HEK293 (cell line): ENCODE measurements at regions not wholly inside any gene's neighbourhood (a gene's known extent, or its start where the extent isn't known, plus 50 kb on each side); places are given as distances from the start of the nearest gene placed in this dataset.

Experiments
- CTCF ChIA-PET: fragments of 350-600 bp; formaldehyde crosslinking; extraction: SDS; loops from one replicate; lab custom pipeline; 2021; ENCODE audit warnings: antibody characterized with exemption; lab: Yijun Ruan, JAX
- POLR2A ChIA-PET: fragments of 300-600 bp; formaldehyde crosslinking; extraction: SDS; loops from one replicate; lab custom pipeline; 2020; ENCODE audit warnings: antibody characterized with exemption, inconsistent platforms; lab: Yijun Ruan, JAX
- H3K27ac ChIP-seq: fragments of 200-500 bp; sonication (Bioruptor generic); 2 replicates; pipeline ENCODE4 v1.5.1; 2014; ENCODE audit warnings: low read depth, low read length, control low read depth, inconsistent platforms; ENCODE audit errors: extremely low read depth
- H3K36me3 ChIP-seq, 2 experiments: fragments of 200-500 bp in 1 of 2; sonication (Bioruptor generic) in 1 of 2; 1 replicate in 1 of 2; 2 replicates in 1 of 2; pipeline ENCODE4 v1.5.1; 2014 to 2017; ENCODE audit warnings: inconsistent platforms in 2 of 2, low read length in 2 of 2; ENCODE audit not compliant: control insufficient read depth in 2 of 2, insufficient read depth in 1 of 2
- H3K4me1 ChIP-seq: fragments of 200-500 bp; sonication (Bioruptor generic); 2 replicates; pipeline ENCODE4 v1.5.1; 2014; ENCODE audit warnings: mild to moderate bottlenecking, low read length, inconsistent platforms; ENCODE audit not compliant: control insufficient read depth, insufficient read depth
- H3K4me3 ChIP-seq: 2 replicates; pipeline ENCODE4 v1.5.1; 2011; ENCODE audit warnings: low read depth, mild to moderate bottlenecking, control low read depth, low read length, moderate library complexity
- H3K9me3 ChIP-seq: fragments of 200-500 bp; sonication (Bioruptor generic); 2 replicates; pipeline ENCODE4 v1.5.1; 2014; ENCODE audit warnings: low read depth, low read length, inconsistent platforms; ENCODE audit not compliant: control insufficient read depth, insufficient read depth
- GLIS2 ChIP-seq: fragments of 450-650 bp; formaldehyde crosslinking; IDR thresholded peaks from 2 replicates; pipeline ENCODE4 v1.5.1; 2016; ENCODE audit warnings: missing biosample characterization, missing genetic modification characterization
- PRDM1 ChIP-seq: fragments of 450-650 bp; formaldehyde crosslinking; IDR thresholded peaks from 2 replicates; pipeline ENCODE4; 2016; ENCODE audit warnings: missing biosample characterization, missing genetic modification characterization
- SETDB1 ChIP-seq: IDR thresholded peaks from one replicate; pipeline ENCODE4 v1.6.1; 2017; ENCODE audit warnings: mild to moderate bottlenecking, low read length, moderate library complexity, mixed read lengths; ENCODE audit not compliant: insufficient read length
- SP3 ChIP-seq: fragments of 450-650 bp; formaldehyde crosslinking; IDR thresholded peaks from 2 replicates; pipeline ENCODE4 v1.5.1; 2016; ENCODE audit warnings: missing biosample characterization, missing genetic modification characterization
- YY2 ChIP-seq: fragments of 450-650 bp; formaldehyde crosslinking; IDR thresholded peaks from 2 replicates; pipeline ENCODE4 v1.5.1; 2016; ENCODE audit warnings: missing biosample characterization, missing genetic modification characterization
- ZFP3 ChIP-seq: fragments of 450-650 bp; formaldehyde crosslinking; IDR thresholded peaks from 2 replicates; pipeline ENCODE4 v1.5.1; 2016; ENCODE audit warnings: low read depth, missing biosample characterization, missing genetic modification characterization
- ZIC2 ChIP-seq: fragments of 450-650 bp; formaldehyde crosslinking; IDR thresholded peaks from 2 replicates; pipeline ENCODE4 v1.5.1; 2016; ENCODE audit warnings: missing biosample characterization, missing genetic modification characterization
- ZNF112 ChIP-seq: fragments of 450-650 bp; formaldehyde crosslinking; IDR thresholded peaks from 2 replicates; pipeline ENCODE4 v1.5.0; 2017; ENCODE audit warnings: missing biosample characterization, missing genetic modification characterization
- ZNF23 ChIP-seq: fragments of 450-650 bp; formaldehyde crosslinking; IDR thresholded peaks from 2 replicates; pipeline ENCODE4 v1.5.1; 2016; ENCODE audit warnings: missing biosample characterization, missing genetic modification characterization, borderline replicate concordance
- ZNF24 ChIP-seq: fragments of 450-650 bp; formaldehyde crosslinking; IDR thresholded peaks from 2 replicates; pipeline ENCODE4 v1.5.1; 2016; ENCODE audit warnings: missing biosample characterization, missing genetic modification characterization
- ZNF274 ChIP-seq, 2 experiments: fragments of 200-500 bp in 1 of 2; fragments of 450-650 bp in 1 of 2; sonication (Bioruptor generic) in 1 of 2; formaldehyde crosslinking in 1 of 2; IDR thresholded peaks; 2 replicates each; pipeline versions ENCODE4 v1.5.1 to v1.6.1; 2014 to 2016; ENCODE audit warnings: borderline replicate concordance in 1 of 2, inconsistent platforms in 1 of 2, low read length in 1 of 2, missing biosample characterization in 1 of 2, missing genetic modification characterization in 1 of 2
- ZNF426 ChIP-seq: fragments of 450-650 bp; formaldehyde crosslinking; IDR thresholded peaks from 2 replicates; pipeline ENCODE4 v1.5.1; 2017; ENCODE audit warnings: missing biosample characterization, missing genetic modification characterization, mild to moderate bottlenecking, inconsistent platforms, moderate library complexity
- ZNF48 ChIP-seq: fragments of 450-650 bp; formaldehyde crosslinking; IDR thresholded peaks from 2 replicates; pipeline ENCODE4 v1.5.1; 2016; ENCODE audit warnings: missing biosample characterization, missing genetic modification characterization
- ZNF521 ChIP-seq: fragments of 450-650 bp; formaldehyde crosslinking; IDR thresholded peaks from 2 replicates; pipeline ENCODE4 v1.5.1; 2017; ENCODE audit warnings: missing biosample characterization, mild to moderate bottlenecking, missing genetic modification characterization
- ZNF544 ChIP-seq: fragments of 450-650 bp; formaldehyde crosslinking; IDR thresholded peaks from 2 replicates; pipeline ENCODE4 v1.5.0; 2017; ENCODE audit warnings: missing biosample characterization, missing genetic modification characterization
- ZNF596 ChIP-seq: fragments of 450-650 bp; IDR thresholded peaks from 2 replicates; pipeline ENCODE4 v1.5.0; 2018; ENCODE audit warnings: missing biosample characterization, mild to moderate bottlenecking, missing genetic modification characterization, moderate library complexity
- ZNF610 ChIP-seq: fragments of 450-650 bp; formaldehyde crosslinking; IDR thresholded peaks from 2 replicates; pipeline ENCODE4 v1.5.1; 2016; ENCODE audit warnings: missing biosample characterization, missing genetic modification characterization, borderline replicate concordance
- ZNF658 ChIP-seq: fragments of 450-650 bp; formaldehyde crosslinking; IDR thresholded peaks from 2 replicates; pipeline ENCODE4; 2016; ENCODE audit warnings: missing biosample characterization, missing genetic modification characterization
- ZNF830 ChIP-seq: fragments of 450-650 bp; IDR thresholded peaks from 2 replicates; pipeline ENCODE4 v1.5.0; 2018; ENCODE audit warnings: missing biosample characterization, missing genetic modification characterization, low read depth, mild to moderate bottlenecking, moderate library complexity
- TF ChIP-seq, protein P1 (sequence below): fragments of 450-650 bp; formaldehyde crosslinking; IDR thresholded peaks from 2 replicates; pipeline ENCODE4 v1.5.1; 2016; ENCODE audit warnings: missing biosample characterization, missing genetic modification characterization
- TF ChIP-seq, protein P2 (sequence below): fragments of 450-650 bp; formaldehyde crosslinking; IDR thresholded peaks from 2 replicates; pipeline ENCODE4 v1.5.1; 2016; ENCODE audit warnings: missing biosample characterization, missing genetic modification characterization
- TF ChIP-seq, protein P3 (sequence below): fragments of 450-650 bp; formaldehyde crosslinking; IDR thresholded peaks from 2 replicates; pipeline ENCODE4 v1.5.1; 2016; ENCODE audit warnings: missing biosample characterization, missing genetic modification characterization
- TF ChIP-seq, protein P4 (sequence below): IDR thresholded peaks from 2 replicates; pipeline ENCODE4 v1.6.1; 2011; ENCODE audit warnings: mild to moderate bottlenecking, low read depth, low read length, borderline replicate concordance

DNA sequence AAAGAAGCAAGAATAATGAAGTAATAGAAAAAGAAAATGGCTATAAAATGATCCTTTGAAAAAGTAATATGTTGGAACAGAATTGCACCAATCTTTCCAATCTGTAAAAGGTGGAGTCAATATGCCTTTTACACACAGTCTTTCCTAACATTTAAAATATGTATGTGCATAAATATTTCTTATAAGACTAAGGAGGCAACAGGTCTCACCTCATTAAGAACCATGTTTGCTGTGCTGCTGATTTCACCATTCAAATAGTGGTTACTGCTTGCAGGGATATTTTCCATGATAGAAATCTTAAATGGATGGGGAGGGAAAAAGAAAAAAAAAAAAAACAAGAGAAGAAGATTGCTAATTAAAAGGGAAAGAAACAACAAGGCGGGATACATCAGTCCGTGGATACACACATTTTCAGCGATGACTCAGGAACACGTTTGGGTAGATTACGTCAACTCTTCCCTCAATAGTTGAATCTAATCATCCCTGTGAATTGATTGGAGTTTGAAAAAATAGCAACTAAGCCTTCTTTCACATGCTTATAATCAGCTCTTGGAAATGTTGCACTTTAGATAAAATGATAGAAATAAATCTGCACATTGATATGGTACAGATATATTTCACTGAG, 2133.9 kb upstream of the CELF4 start (continued):
- no peak for TF ChIP-seq ZNF23
- no peak for TF ChIP-seq ZNF830
- TF ChIP-seq, protein P1, sequence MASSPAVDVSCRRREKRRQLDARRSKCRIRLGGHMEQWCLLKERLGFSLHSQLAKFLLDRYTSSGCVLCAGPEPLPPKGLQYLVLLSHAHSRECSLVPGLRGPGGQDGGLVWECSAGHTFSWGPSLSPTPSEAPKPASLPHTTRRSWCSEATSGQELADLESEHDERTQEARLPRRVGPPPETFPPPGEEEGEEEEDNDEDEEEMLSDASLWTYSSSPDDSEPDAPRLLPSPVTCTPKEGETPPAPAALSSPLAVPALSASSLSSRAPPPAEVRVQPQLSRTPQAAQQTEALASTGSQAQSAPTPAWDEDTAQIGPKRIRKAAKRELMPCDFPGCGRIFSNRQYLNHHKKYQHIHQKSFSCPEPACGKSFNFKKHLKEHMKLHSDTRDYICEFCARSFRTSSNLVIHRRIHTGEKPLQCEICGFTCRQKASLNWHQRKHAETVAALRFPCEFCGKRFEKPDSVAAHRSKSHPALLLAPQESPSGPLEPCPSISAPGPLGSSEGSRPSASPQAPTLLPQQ (tag by site-specific recombination): no peak
- TF ChIP-seq GLIS2 (tag by site-specific recombination): no peak
- no peak for TF ChIP-seq ZNF610 (tag by site-specific recombination)
- TF ChIP-seq ZFP3: no peak
- TF ChIP-seq ZNF426 (tag by site-specific recombination): no peak
- no peak for TF ChIP-seq ZNF274 (IDR thresholded peaks at IDR 0.05; ENCODE audit: low read length)
- no peak for TF ChIP-seq ZNF274 (tag by site-specific recombination; IDR thresholded peaks at IDR 0.05; ENCODE audit: borderline replicate concordance)
- TF ChIP-seq, protein P2, sequence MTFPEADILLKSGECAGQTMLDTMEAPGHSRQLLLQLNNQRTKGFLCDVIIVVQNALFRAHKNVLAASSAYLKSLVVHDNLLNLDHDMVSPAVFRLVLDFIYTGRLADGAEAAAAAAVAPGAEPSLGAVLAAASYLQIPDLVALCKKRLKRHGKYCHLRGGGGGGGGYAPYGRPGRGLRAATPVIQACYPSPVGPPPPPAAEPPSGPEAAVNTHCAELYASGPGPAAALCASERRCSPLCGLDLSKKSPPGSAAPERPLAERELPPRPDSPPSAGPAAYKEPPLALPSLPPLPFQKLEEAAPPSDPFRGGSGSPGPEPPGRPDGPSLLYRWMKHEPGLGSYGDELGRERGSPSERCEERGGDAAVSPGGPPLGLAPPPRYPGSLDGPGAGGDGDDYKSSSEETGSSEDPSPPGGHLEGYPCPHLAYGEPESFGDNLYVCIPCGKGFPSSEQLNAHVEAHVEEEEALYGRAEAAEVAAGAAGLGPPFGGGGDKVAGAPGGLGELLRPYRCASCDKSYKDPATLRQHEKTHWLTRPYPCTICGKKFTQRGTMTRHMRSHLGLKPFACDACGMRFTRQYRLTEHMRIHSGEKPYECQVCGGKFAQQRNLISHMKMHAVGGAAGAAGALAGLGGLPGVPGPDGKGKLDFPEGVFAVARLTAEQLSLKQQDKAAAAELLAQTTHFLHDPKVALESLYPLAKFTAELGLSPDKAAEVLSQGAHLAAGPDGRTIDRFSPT (tag by site-specific recombination): no peak
- TF ChIP-seq ZNF112 (tag by site-specific recombination): no peak

DNA sequence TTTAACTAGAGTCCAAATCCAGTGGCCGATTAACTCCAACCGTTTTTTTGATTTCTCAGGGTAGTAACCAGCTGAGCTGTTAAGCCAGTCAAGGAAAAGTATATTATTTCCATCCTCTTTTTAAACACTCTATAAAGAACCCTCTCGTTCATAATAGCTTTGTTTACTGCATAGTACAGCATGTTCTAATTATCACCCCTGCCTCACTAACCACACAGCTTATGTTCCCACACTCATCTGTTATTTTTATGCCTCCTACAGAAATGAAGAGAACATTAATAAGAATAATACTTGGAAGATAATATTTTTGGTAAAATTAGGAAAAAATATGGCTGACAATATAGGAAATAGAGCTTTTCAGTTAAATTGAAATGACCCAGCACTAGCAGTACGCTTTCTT, 2132.8 kb upstream of the CELF4 start:
- ChIA-PET POLR2A (no interaction called here), CTCF (no interaction called here)
- no peaks in the 10 kb centered on the region for H3K36me3 ChIP-seq
- no peak overlapping the region for H3K27ac ChIP-seq
- H3K4me1 ChIP-seq: no peaks in the 10 kb centered on the region
- H3K4me3 ChIP-seq: no peak overlapping the region
- TF ChIP-seq ZNF274 (IDR thresholded peaks at IDR 0.05; ENCODE audit: low read length) (no peak), ZNF274 (tag by site-specific recombination; IDR thresholded peaks at IDR 0.05; ENCODE audit: borderline replicate concordance) (no peak), SETDB1 (no peak), ZNF521 (tag by site-specific recombination) (no peak), ZNF24 (tag by site-specific recombination) (no peak), ZNF48 (tag by site-specific recombination) (no peak), SP3 (tag by site-specific recombination) (no peak), ZIC2 (tag by site-specific recombination) (no peak), PRDM1 (tag by site-specific recombination) (no peak), ZNF544 (no peak), ZNF658 (no peak), ZNF596 (tag by site-specific recombination) (no peak), YY2 (no peak)
- TF ChIP-seq, protein P3, sequence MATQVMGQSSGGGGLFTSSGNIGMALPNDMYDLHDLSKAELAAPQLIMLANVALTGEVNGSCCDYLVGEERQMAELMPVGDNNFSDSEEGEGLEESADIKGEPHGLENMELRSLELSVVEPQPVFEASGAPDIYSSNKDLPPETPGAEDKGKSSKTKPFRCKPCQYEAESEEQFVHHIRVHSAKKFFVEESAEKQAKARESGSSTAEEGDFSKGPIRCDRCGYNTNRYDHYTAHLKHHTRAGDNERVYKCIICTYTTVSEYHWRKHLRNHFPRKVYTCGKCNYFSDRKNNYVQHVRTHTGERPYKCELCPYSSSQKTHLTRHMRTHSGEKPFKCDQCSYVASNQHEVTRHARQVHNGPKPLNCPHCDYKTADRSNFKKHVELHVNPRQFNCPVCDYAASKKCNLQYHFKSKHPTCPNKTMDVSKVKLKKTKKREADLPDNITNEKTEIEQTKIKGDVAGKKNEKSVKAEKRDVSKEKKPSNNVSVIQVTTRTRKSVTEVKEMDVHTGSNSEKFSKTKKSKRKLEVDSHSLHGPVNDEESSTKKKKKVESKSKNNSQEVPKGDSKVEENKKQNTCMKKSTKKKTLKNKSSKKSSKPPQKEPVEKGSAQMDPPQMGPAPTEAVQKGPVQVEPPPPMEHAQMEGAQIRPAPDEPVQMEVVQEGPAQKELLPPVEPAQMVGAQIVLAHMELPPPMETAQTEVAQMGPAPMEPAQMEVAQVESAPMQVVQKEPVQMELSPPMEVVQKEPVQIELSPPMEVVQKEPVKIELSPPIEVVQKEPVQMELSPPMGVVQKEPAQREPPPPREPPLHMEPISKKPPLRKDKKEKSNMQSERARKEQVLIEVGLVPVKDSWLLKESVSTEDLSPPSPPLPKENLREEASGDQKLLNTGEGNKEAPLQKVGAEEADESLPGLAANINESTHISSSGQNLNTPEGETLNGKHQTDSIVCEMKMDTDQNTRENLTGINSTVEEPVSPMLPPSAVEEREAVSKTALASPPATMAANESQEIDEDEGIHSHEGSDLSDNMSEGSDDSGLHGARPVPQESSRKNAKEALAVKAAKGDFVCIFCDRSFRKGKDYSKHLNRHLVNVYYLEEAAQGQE: no peak
- TF ChIP-seq, protein P4, sequence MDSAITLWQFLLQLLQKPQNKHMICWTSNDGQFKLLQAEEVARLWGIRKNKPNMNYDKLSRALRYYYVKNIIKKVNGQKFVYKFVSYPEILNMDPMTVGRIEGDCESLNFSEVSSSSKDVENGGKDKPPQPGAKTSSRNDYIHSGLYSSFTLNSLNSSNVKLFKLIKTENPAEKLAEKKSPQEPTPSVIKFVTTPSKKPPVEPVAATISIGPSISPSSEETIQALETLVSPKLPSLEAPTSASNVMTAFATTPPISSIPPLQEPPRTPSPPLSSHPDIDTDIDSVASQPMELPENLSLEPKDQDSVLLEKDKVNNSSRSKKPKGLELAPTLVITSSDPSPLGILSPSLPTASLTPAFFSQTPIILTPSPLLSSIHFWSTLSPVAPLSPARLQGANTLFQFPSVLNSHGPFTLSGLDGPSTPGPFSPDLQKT: no peak
- no peaks in the 10 kb centered on the region for H3K9me3 ChIP-seq
